Karpas-422 (cell line): ENCODE measurements at regions not wholly inside any gene's neighbourhood (a gene's known extent, or its start where the extent isn't known, plus 50 kb on each side); places are given as distances from the start of the nearest gene placed in this dataset.

ENCODE experiments used
- DNase-seq: peaks from one replicate; pipeline ENCODE4 v3.0.0-alpha.2; 2015
- H2AFZ ChIP-seq: fragments of 200-600 bp; sonication (generic); 2 replicates; pipeline ENCODE4 v1.6.1; 2014; ENCODE audit warnings: antibody characterized with exemption, low read length, mixed read lengths
- H3K27ac ChIP-seq: fragments of 200-600 bp; sonication (generic); 2 replicates; pipeline ENCODE4 v1.5.1; 2014; ENCODE audit warnings: mild to moderate bottlenecking, low read length, moderate library complexity
- H3K27me3 ChIP-seq: fragments of 200-600 bp; sonication (generic); 2 replicates; pipeline ENCODE4 v1.6.1; 2014; ENCODE audit warnings: low read length, mixed read lengths
- H3K36me3 ChIP-seq: fragments of 200-600 bp; sonication (generic); 2 replicates; pipeline ENCODE4 v1.6.1; 2014; ENCODE audit warnings: low read length, mixed read lengths; ENCODE audit not compliant: insufficient read depth
- H3K4me1 ChIP-seq: fragments of 200-600 bp; sonication (generic); 2 replicates; pipeline ENCODE4 v1.6.1; 2014; ENCODE audit warnings: mild to moderate bottlenecking, low read length, mixed read lengths
- H3K4me2 ChIP-seq: fragments of 200-600 bp; sonication (generic); 2 replicates; pipeline ENCODE4 v1.6.1; 2014; ENCODE audit warnings: low read length, low read depth, mild to moderate bottlenecking; ENCODE audit not compliant: poor library complexity, severe bottlenecking
- H3K4me3 ChIP-seq: fragments of 200-600 bp; sonication (generic); 2 replicates; pipeline ENCODE4 v1.5.1; 2014; ENCODE audit warnings: mild to moderate bottlenecking, antibody characterized with exemption, low read length, mixed read lengths
- H3K79me2 ChIP-seq: fragments of 200-600 bp; sonication (generic); 2 replicates; pipeline ENCODE4 v1.6.1; 2014; ENCODE audit warnings: mild to moderate bottlenecking, low read length, mixed read lengths
- H3K9ac ChIP-seq: fragments of 200-600 bp; sonication (generic); 2 replicates; pipeline ENCODE4 v1.6.0; 2014; ENCODE audit warnings: low read length
- H3K9me2 ChIP-seq: fragments of 200-600 bp; sonication (generic), shearing (Covaris generic); replicated peaks from 2 replicates; pipeline ENCODE4 v1.6.0; 2014; ENCODE audit warnings: mild to moderate bottlenecking, low read length, moderate library complexity; ENCODE audit not compliant: insufficient read depth
- H3K9me3 ChIP-seq: fragments of 300-700, 200-600 bp; sonication (generic); 2 replicates; pipeline ENCODE4 v1.6.1; 2014; ENCODE audit warnings: low read length, mixed read lengths
- H4K20me1 ChIP-seq: fragments of 200-600 bp; sonication (generic); 2 replicates; pipeline ENCODE4 v1.6.1; 2014; ENCODE audit warnings: mild to moderate bottlenecking, antibody characterized with exemption, low read length, low read depth; ENCODE audit not compliant: insufficient read depth

DNA sequence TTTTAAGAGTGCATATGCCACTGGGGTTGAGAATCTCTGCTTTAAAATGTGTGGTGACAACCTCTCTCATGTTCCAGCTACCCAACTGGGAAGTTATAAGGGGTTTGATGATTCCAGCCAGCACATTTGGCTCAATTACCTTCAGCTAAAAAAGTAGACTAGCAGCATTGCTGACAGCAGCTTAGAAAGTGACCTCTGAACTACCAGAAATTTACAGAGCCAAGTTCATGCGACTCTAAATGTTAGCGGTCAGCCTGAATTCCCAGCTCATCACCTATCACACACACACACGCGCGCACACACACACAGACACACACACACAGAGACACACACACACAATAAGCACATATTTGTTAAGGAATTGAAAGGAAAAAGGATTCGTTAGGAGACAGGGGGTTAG is 377.5 kb downstream of the TMEM167A start:
- Histone ChIP-seq H3K36me3 (no peaks in the 10 kb centered on the region), H3K9ac (no peak overlapping the region), H2AFZ (no peak overlapping the region), H3K27me3 (no peaks in the 10 kb centered on the region), H3K9me3 (no peaks in the 10 kb centered on the region), H3K4me1 (no peaks in the 10 kb centered on the region), H3K4me2 (no peak overlapping the region), H3K4me3 (no peak overlapping the region), H3K9me2 (no peaks in the 10 kb centered on the region), H3K27ac (no peak overlapping the region), H4K20me1 (no peaks in the 10 kb centered on the region), H3K79me2 (no peaks in the 10 kb centered on the region)
- DNase-seq: no peak

DNA sequence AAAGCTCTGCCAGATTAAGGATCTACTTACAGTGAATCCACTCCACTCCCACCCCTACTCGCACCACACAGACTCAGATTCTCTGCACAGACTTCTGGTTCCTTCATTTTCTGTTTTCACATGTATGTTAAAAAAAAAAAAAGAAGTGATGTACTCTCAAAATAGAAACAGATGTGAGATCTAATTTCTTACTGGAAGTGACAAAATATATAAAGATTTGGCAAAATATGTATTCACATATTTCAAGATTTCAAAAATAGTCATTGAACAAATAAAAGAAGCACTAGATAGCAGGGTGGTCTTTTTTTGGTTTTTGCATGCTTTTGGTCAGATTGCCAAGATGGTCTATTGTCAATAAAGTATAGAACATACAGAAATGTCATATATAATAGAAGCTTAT is 379.2 kb downstream of the TMEM167A start:
- Histone ChIP-seq H3K9me2 (no peaks in the 10 kb centered on the region), H4K20me1 (no peaks in the 10 kb centered on the region), H3K9ac (no peak overlapping the region), H3K36me3 (no peaks in the 10 kb centered on the region), H3K4me1 (no peaks in the 10 kb centered on the region), H3K27ac (no peak overlapping the region), H3K27me3 (no peaks in the 10 kb centered on the region), H3K79me2 (no peaks in the 10 kb centered on the region), H2AFZ (no peak overlapping the region), H3K4me2 (no peak overlapping the region), H3K4me3 (no peak overlapping the region), H3K9me3 (no peaks in the 10 kb centered on the region)
- DNase-seq: no peak

- Histone ChIP-seq H3K9ac (no peak overlapping the region), H3K9me2 (no peaks in the 10 kb centered on the region), H3K4me1 (no peaks in the 10 kb centered on the region), H3K4me2 (no peak overlapping the region), H3K27me3 (no peaks in the 10 kb centered on the region), H3K79me2 (no peaks in the 10 kb centered on the region), H3K4me3 (no peak overlapping the region), H3K9me3 (no peaks in the 10 kb centered on the region), H4K20me1 (no peaks in the 10 kb centered on the region), H2AFZ (no peak overlapping the region), H3K36me3 (no peaks in the 10 kb centered on the region), H3K27ac (no peak overlapping the region)
- no peak for DNase-seq
Observed at GRCh38 chr5:82694711-82695285, 382.4 kb downstream of the TMEM167A start.

GRCh38 chr5:82692826-82693225 is 384.4 kb downstream of the TMEM167A start:
- no peak overlapping the region for H3K9ac ChIP-seq
- no peak overlapping the region for H2AFZ ChIP-seq
- no peaks in the 10 kb centered on the region for H3K4me1 ChIP-seq
- no peak overlapping the region for H3K4me3 ChIP-seq
- H3K9me3 ChIP-seq: no peaks in the 10 kb centered on the region
- no peaks in the 10 kb centered on the region for H3K36me3 ChIP-seq
- H3K4me2 ChIP-seq: no peak overlapping the region
- no peaks in the 10 kb centered on the region for H3K9me2 ChIP-seq
- no peaks in the 10 kb centered on the region for H3K79me2 ChIP-seq
- no peaks in the 10 kb centered on the region for H3K27me3 ChIP-seq
- no peak overlapping the region for H3K27ac ChIP-seq
- DNase-seq: no peak
- no peaks in the 10 kb centered on the region for H4K20me1 ChIP-seq

- Histone ChIP-seq H2AFZ (no peak overlapping the region), H3K4me1 (no peaks in the 10 kb centered on the region), H4K20me1 (no peaks in the 10 kb centered on the region), H3K4me3 (no peak overlapping the region), H3K36me3 (no peaks in the 10 kb centered on the region), H3K4me2 (no peak overlapping the region), H3K27ac (no peak overlapping the region), H3K27me3 (no peaks in the 10 kb centered on the region), H3K79me2 (no peaks in the 10 kb centered on the region), H3K9me2 (no peaks in the 10 kb centered on the region), H3K9me3 (no peaks in the 10 kb centered on the region), H3K9ac (no peak overlapping the region)
- DNase-seq: no peak
Observed at GRCh38 chr5:82684659-82685058, 392.5 kb downstream of the TMEM167A start.

DNA sequence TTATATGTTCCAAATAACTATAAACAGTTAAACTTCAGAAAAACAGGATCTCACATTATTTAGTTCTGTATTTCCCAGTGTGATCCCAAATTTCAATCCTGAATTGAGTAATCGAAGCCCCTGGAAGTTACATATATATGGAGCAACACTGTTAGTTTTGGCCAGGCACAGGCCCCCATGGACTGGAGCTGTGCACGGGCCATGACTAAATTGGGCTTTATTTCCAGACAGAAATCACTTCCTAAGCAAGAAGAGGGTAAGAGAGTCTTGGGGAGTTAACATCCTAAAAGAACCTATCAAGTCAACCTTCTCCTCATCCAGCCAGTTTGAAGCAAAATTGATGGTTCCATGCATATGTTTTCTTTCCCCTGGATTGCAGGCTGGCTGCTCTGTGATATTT is 393.0 kb downstream of the TMEM167A start:
- H3K27ac ChIP-seq: no peak overlapping the region
- H3K4me3 ChIP-seq: no peak overlapping the region
- H3K9me3 ChIP-seq: no peaks in the 10 kb centered on the region
- no peak for DNase-seq
- H2AFZ ChIP-seq: no peak overlapping the region
- H3K9me2 ChIP-seq: no peaks in the 10 kb centered on the region
- H3K4me2 ChIP-seq: no peak overlapping the region
- H3K4me1 ChIP-seq: no peaks in the 10 kb centered on the region
- H3K79me2 ChIP-seq: no peaks in the 10 kb centered on the region
- H3K36me3 ChIP-seq: no peaks in the 10 kb centered on the region
- H3K27me3 ChIP-seq: no peaks in the 10 kb centered on the region
- no peak overlapping the region for H3K9ac ChIP-seq
- H4K20me1 ChIP-seq: no peaks in the 10 kb centered on the region

GRCh38 chr5:82679660-82680059 is 397.5 kb downstream of the TMEM167A start:
- no peaks in the 10 kb centered on the region for H3K9me3 ChIP-seq
- H3K4me3 ChIP-seq: no peak overlapping the region
- H3K79me2 ChIP-seq: no peaks in the 10 kb centered on the region
- no peaks in the 10 kb centered on the region for H4K20me1 ChIP-seq
- DNase-seq: no peak
- H3K9ac ChIP-seq: no peak overlapping the region
- H3K36me3 ChIP-seq: no peaks in the 10 kb centered on the region
- H3K27me3 ChIP-seq: no peaks in the 10 kb centered on the region
- no peak overlapping the region for H3K27ac ChIP-seq
- no peaks in the 10 kb centered on the region for H3K9me2 ChIP-seq
- no peak overlapping the region for H3K4me2 ChIP-seq
- no peaks in the 10 kb centered on the region for H3K4me1 ChIP-seq
- no peak overlapping the region for H2AFZ ChIP-seq

- no peak overlapping the region for H3K9ac ChIP-seq
- no peaks in the 10 kb centered on the region for H3K4me1 ChIP-seq
- DNase-seq: no peak
- H3K27ac ChIP-seq: no peak overlapping the region
- H3K4me3 ChIP-seq: no peak overlapping the region
- H3K4me2 ChIP-seq: no peak overlapping the region
- no peaks in the 10 kb centered on the region for H3K9me3 ChIP-seq
- no peaks in the 10 kb centered on the region for H4K20me1 ChIP-seq
- H3K36me3 ChIP-seq: no peaks in the 10 kb centered on the region
- H3K27me3 ChIP-seq: no peaks in the 10 kb centered on the region
- H3K9me2 ChIP-seq: no peaks in the 10 kb centered on the region
- no peaks in the 10 kb centered on the region for H3K79me2 ChIP-seq
- no peak overlapping the region for H2AFZ ChIP-seq
Observed at GRCh38 chr5:82676661-82677060, 398.5 kb upstream of the RPS23 start.

DNA sequence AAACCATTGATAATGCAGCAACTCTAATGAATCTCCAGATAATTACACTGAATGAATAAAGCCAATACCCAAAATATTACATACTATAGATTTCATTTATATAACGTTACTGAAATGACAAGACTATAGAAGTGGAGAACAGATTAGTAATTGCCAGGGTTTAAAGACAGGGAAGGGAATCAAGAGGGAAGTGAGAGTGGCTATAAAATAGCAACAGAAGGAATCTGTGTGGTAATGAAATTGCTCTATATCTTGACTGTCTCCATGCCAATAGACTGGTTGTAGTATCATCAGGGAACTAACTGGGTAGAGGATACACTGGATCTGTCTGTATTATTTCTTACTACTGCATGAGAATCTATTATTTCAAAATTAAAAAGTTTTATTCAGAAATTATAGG is 396.5 kb upstream of the RPS23 start:
- no peak overlapping the region for H3K4me2 ChIP-seq
- H3K27ac ChIP-seq: no peak overlapping the region
- H3K9me3 ChIP-seq: no peaks in the 10 kb centered on the region
- H3K79me2 ChIP-seq: no peaks in the 10 kb centered on the region
- H4K20me1 ChIP-seq: no peaks in the 10 kb centered on the region
- no peak for DNase-seq
- no peaks in the 10 kb centered on the region for H3K9me2 ChIP-seq
- no peaks in the 10 kb centered on the region for H3K27me3 ChIP-seq
- no peak overlapping the region for H3K4me3 ChIP-seq
- no peaks in the 10 kb centered on the region for H3K4me1 ChIP-seq
- H3K9ac ChIP-seq: no peak overlapping the region
- no peaks in the 10 kb centered on the region for H3K36me3 ChIP-seq
- no peak overlapping the region for H2AFZ ChIP-seq
